Liver (tissue), 8 donors: ENCODE measurements at regions not wholly inside any gene's neighbourhood (a gene's known extent, or its start where the extent isn't known, plus 50 kb on each side); places are given as distances from the start of the nearest gene placed in this dataset.

ENCODE experiments used
- DNase-seq: peaks from one replicate; pipeline ENCODE4 v3.0.0-alpha.2; 2017; ENCODE audit warnings: low spot score
- H3K27ac ChIP-seq, 2 donors: one replicate each; pipeline ENCODE4 v1.7.0; 2013; ENCODE audit warnings: inconsistent platforms in 2 of 2, low read length in 2 of 2, control low read depth in 1 of 2, low read depth in 1 of 2, mild to moderate bottlenecking in 1 of 2
- H3K27me3 ChIP-seq, 4 donors: one replicate each; pipeline versions ENCODE4 v1.6.1 to v1.7.0; 2013; ENCODE audit warnings: low read length in 3 of 4, inconsistent platforms in 1 of 4, mild to moderate bottlenecking in 1 of 4, moderate library complexity in 1 of 4; ENCODE audit not compliant: control insufficient read depth in 4 of 4, insufficient read depth in 4 of 4
- H3K36me3 ChIP-seq, 4 donors: one replicate each; pipeline versions ENCODE4 v1.6.1 to v1.7.0; 2013; ENCODE audit warnings: low read length in 3 of 4, mild to moderate bottlenecking in 3 of 4, low read depth in 1 of 4, moderate library complexity in 1 of 4; ENCODE audit not compliant: control insufficient read depth in 4 of 4, insufficient read depth in 3 of 4
- H3K4me1 ChIP-seq, 4 donors: one replicate each; pipeline versions ENCODE4 v1.6.1 to v1.7.0; 2013; ENCODE audit warnings: low read length in 3 of 4, mild to moderate bottlenecking in 3 of 4, moderate library complexity in 1 of 4; ENCODE audit not compliant: control insufficient read depth in 4 of 4, insufficient read depth in 4 of 4
- H3K4me3 ChIP-seq, 3 donors: one replicate each; pipeline versions ENCODE4 v1.6.1 to v1.7.0; 2013; ENCODE audit warnings: low read length in 3 of 3, control low read depth in 1 of 3, low read depth in 1 of 3, mild to moderate bottlenecking in 1 of 3
- H3K9ac ChIP-seq, 2 donors: one replicate each; pipeline ENCODE4 v1.7.0; 2013; ENCODE audit warnings: low read length in 2 of 2, mild to moderate bottlenecking in 2 of 2, moderate library complexity in 2 of 2, control low read depth in 1 of 2, low read depth in 1 of 2
- H3K9me3 ChIP-seq, 4 donors: one replicate each; pipeline versions ENCODE4 v1.6.1 to v1.7.0; 2013; ENCODE audit warnings: low read length in 3 of 4; ENCODE audit not compliant: control insufficient read depth in 4 of 4
- EGR1 ChIP-seq, 2 donors: IDR thresholded peaks; 2 replicates each; pipeline ENCODE4 v1.6.1; 2016 to 2018; ENCODE audit warnings: antibody characterized with exemption in 2 of 2, low read depth in 2 of 2
- FOXA1 ChIP-seq: IDR thresholded peaks from 2 replicates; pipeline ENCODE4 v1.6.1; 2016; ENCODE audit warnings: antibody characterized with exemption
- FOXA2 ChIP-seq: IDR thresholded peaks from 2 replicates; pipeline ENCODE4 v1.6.1; 2016; ENCODE audit warnings: antibody characterized with exemption
- GABPA ChIP-seq, 2 donors: IDR thresholded peaks in 1 of 2; conservative IDR thresholded peaks in 1 of 2; 2 replicates each; pipeline ENCODE4 v1.6.1; 2016; ENCODE audit warnings: antibody characterized with exemption in 2 of 2, mild to moderate bottlenecking in 1 of 2, moderate library complexity in 1 of 2
- HNF4A ChIP-seq, 2 donors: conservative IDR thresholded peaks; 2 replicates each; pipeline ENCODE4 v1.6.1; 2016; ENCODE audit warnings: antibody characterized with exemption in 2 of 2, mild to moderate bottlenecking in 2 of 2
- HNF4G ChIP-seq: IDR thresholded peaks from 2 replicates; pipeline ENCODE4 v1.6.1; 2016; ENCODE audit warnings: antibody characterized with exemption
- JUND ChIP-seq, 2 donors: IDR thresholded peaks; 2 replicates each; pipeline ENCODE4 v1.6.1; 2016; ENCODE audit warnings: antibody characterized with exemption in 2 of 2
- NR2F2 ChIP-seq: IDR thresholded peaks from 2 replicates; pipeline ENCODE4 v1.6.1; 2016; ENCODE audit warnings: antibody characterized with exemption
- RAD21 ChIP-seq, 2 donors: IDR thresholded peaks; 2 replicates each; pipeline ENCODE4 v1.6.1; 2016; ENCODE audit warnings: antibody characterized with exemption in 2 of 2, mild to moderate bottlenecking in 2 of 2
- RXRA ChIP-seq, 2 donors: IDR thresholded peaks; 2 replicates each; pipeline ENCODE4 v1.6.1; 2017 to 2018; ENCODE audit warnings: antibody characterized with exemption in 2 of 2, mild to moderate bottlenecking in 1 of 2
- SP1 ChIP-seq: IDR thresholded peaks from 2 replicates; pipeline ENCODE4 v1.6.1; 2018; ENCODE audit warnings: antibody characterized with exemption, mild to moderate bottlenecking
- TAF1 ChIP-seq: conservative IDR thresholded peaks from 2 replicates; pipeline ENCODE4 v1.6.1; 2016; ENCODE audit warnings: antibody characterized with exemption, mild to moderate bottlenecking
- YY1 ChIP-seq: IDR thresholded peaks from 2 replicates; pipeline ENCODE4 v1.6.1; 2016; ENCODE audit warnings: antibody characterized with exemption, mild to moderate bottlenecking
- WGBS: extraction: QIAGEN DNeasy Blood & Tissue Kit; methylation state at CpG from one replicate; pipeline ENCODE4 v1.1.7; 2013; 5-methylcytosine and 5-hydroxymethylcytosine counted together
- TF ChIP-seq, protein P1 (sequence below): IDR thresholded peaks from 2 replicates; pipeline ENCODE4 v1.6.1; 2016; ENCODE audit warnings: antibody characterized with exemption
- TF ChIP-seq, protein P2 (sequence below): IDR thresholded peaks from 2 replicates; pipeline ENCODE4 v1.6.1; 2016; ENCODE audit warnings: antibody characterized with exemption, mild to moderate bottlenecking
- TF ChIP-seq, protein P3 (sequence below): IDR thresholded peaks from 2 replicates; pipeline ENCODE4 v1.6.1; 2016; ENCODE audit warnings: antibody characterized with exemption
- TF ChIP-seq, protein P4 (sequence below): IDR thresholded peaks from 2 replicates; pipeline ENCODE4 v1.6.1; 2016; ENCODE audit warnings: antibody characterized with exemption
- TF ChIP-seq, protein P5 (sequence below): fragments of 150-350 bp; IDR thresholded peaks from 2 replicates; pipeline ENCODE4 v1.5.1; 2017; ENCODE audit warnings: improper control_type of control experiment, low read depth, low read length; ENCODE audit not compliant: missing input control
- donor health status: healthy.
- donor health status: healthy.
- donor health status: healthy.
- donor health status: healthy.
- donor health status: healthy.

DNA sequence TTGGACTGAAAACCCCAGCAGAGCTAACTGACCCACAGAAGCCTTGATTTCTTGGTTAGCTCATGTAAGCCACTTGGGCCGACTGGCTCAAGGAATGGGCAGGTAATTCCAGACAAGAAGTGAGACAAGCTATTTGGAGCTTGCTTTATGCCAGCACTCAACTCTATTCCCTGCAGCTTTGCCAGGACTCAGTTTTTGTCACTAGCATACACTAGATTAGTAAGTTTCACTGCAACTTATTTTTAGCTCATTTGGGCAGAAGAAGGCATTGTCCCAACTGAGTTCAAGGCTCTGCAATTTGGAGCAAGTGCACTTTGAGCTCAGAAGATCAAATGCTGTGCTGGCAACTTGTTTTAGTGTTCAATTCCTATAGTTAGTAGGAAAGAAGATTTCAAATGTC lies 116.1 kb downstream of the SLC4A3 start:
- no peaks in the 10 kb centered on the region for H3K36me3 ChIP-seq
- no peaks in the 10 kb centered on the region for H3K9me3 ChIP-seq
- no peak overlapping the region for H3K27ac ChIP-seq
- H3K4me3 ChIP-seq, result no peak overlapping the region
- H3K9ac ChIP-seq, result no peak overlapping the region
- TF ChIP-seq, protein P1, sequence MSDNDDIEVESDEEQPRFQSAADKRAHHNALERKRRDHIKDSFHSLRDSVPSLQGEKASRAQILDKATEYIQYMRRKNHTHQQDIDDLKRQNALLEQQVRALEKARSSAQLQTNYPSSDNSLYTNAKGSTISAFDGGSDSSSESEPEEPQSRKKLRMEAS, result no peak
- TF ChIP-seq, protein P2, sequence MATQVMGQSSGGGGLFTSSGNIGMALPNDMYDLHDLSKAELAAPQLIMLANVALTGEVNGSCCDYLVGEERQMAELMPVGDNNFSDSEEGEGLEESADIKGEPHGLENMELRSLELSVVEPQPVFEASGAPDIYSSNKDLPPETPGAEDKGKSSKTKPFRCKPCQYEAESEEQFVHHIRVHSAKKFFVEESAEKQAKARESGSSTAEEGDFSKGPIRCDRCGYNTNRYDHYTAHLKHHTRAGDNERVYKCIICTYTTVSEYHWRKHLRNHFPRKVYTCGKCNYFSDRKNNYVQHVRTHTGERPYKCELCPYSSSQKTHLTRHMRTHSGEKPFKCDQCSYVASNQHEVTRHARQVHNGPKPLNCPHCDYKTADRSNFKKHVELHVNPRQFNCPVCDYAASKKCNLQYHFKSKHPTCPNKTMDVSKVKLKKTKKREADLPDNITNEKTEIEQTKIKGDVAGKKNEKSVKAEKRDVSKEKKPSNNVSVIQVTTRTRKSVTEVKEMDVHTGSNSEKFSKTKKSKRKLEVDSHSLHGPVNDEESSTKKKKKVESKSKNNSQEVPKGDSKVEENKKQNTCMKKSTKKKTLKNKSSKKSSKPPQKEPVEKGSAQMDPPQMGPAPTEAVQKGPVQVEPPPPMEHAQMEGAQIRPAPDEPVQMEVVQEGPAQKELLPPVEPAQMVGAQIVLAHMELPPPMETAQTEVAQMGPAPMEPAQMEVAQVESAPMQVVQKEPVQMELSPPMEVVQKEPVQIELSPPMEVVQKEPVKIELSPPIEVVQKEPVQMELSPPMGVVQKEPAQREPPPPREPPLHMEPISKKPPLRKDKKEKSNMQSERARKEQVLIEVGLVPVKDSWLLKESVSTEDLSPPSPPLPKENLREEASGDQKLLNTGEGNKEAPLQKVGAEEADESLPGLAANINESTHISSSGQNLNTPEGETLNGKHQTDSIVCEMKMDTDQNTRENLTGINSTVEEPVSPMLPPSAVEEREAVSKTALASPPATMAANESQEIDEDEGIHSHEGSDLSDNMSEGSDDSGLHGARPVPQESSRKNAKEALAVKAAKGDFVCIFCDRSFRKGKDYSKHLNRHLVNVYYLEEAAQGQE, result no peak
- no peak for TF ChIP-seq YY1
- TF ChIP-seq RAD21 (IDR thresholded peaks at IDR 0.05), result no peak
- no peak for TF ChIP-seq TAF1
- 71% methylated on average over 1 of the region's 1 CpG for WGBS
- H3K27me3 ChIP-seq, result peaks cover 0 to 6% (median 0%) of the 10 kb centered on the region in 4 donors
- DNase-seq, result no peak
- H3K4me1 ChIP-seq, result no peaks in the 10 kb centered on the region

DNA sequence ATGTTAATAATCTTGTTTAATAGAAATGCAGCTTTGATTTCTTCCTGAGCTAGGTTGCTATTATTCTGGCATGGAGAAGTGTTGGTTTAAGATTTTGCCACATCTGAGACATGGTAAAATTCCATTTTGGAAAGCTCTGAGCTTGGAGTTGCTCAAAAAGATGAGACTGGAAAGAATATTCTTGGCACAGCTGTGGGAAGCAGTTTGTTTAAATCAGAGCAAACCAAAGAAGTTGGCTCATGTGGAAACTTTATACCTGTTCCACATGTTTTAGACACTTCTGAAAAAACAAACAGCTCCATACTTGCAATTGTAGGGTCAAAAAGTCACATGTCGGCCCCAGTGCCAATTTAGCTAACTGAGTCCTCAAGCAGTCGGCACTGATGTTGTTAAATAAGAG lies 116.6 kb downstream of the SLC4A3 start:
- no peak overlapping the region for H3K9ac ChIP-seq
- H3K27ac ChIP-seq, result no peak overlapping the region
- no peak for DNase-seq
- H3K36me3 ChIP-seq, result no peaks in the 10 kb centered on the region
- TF ChIP-seq, protein P3, sequence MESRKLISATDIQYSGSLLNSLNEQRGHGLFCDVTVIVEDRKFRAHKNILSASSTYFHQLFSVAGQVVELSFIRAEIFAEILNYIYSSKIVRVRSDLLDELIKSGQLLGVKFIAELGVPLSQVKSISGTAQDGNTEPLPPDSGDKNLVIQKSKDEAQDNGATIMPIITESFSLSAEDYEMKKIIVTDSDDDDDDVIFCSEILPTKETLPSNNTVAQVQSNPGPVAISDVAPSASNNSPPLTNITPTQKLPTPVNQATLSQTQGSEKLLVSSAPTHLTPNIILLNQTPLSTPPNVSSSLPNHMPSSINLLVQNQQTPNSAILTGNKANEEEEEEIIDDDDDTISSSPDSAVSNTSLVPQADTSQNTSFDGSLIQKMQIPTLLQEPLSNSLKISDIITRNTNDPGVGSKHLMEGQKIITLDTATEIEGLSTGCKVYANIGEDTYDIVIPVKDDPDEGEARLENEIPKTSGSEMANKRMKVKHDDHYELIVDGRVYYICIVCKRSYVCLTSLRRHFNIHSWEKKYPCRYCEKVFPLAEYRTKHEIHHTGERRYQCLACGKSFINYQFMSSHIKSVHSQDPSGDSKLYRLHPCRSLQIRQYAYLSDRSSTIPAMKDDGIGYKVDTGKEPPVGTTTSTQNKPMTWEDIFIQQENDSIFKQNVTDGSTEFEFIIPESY, result no peak
- TF ChIP-seq SP1 (no peak), NR2F2 (no peak), RAD21 (IDR thresholded peaks at IDR 0.05) (no peak), YY1 (no peak), HNF4A (conservative IDR thresholded peaks at IDR 0.05) (no peak), EGR1 (IDR thresholded peaks at IDR 0.05; ENCODE audit: low read depth in 2 of 2) (no peak), GABPA (IDR thresholded peaks at IDR 0.05 in 1 of 2, conservative IDR thresholded peaks at IDR 0.05 in 1 of 2) (no peak), HNF4G (no peak), JUND (IDR thresholded peaks at IDR 0.05) (no peak), FOXA1 (no peak), FOXA2 (no peak), TAF1 (no peak), RXRA (IDR thresholded peaks at IDR 0.05) (no peak)
- TF ChIP-seq, protein P1, result no peak
- TF ChIP-seq, protein P4, sequence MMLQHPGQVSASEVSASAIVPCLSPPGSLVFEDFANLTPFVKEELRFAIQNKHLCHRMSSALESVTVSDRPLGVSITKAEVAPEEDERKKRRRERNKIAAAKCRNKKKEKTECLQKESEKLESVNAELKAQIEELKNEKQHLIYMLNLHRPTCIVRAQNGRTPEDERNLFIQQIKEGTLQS, result no peak
- TF ChIP-seq, protein P2, result no peak
- TF ChIP-seq, protein P5, sequence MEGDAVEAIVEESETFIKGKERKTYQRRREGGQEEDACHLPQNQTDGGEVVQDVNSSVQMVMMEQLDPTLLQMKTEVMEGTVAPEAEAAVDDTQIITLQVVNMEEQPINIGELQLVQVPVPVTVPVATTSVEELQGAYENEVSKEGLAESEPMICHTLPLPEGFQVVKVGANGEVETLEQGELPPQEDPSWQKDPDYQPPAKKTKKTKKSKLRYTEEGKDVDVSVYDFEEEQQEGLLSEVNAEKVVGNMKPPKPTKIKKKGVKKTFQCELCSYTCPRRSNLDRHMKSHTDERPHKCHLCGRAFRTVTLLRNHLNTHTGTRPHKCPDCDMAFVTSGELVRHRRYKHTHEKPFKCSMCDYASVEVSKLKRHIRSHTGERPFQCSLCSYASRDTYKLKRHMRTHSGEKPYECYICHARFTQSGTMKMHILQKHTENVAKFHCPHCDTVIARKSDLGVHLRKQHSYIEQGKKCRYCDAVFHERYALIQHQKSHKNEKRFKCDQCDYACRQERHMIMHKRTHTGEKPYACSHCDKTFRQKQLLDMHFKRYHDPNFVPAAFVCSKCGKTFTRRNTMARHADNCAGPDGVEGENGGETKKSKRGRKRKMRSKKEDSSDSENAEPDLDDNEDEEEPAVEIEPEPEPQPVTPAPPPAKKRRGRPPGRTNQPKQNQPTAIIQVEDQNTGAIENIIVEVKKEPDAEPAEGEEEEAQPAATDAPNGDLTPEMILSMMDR, result no peak
- peaks cover 0 to 4% (median 0%) of the 10 kb centered on the region in 4 donors for H3K27me3 ChIP-seq
- H3K9me3 ChIP-seq, result no peaks in the 10 kb centered on the region
- H3K4me3 ChIP-seq, result no peak overlapping the region
- WGBS, result 57% methylated on average over 2 of the region's 2 CpGs
- no peaks in the 10 kb centered on the region for H3K4me1 ChIP-seq
